Erythroblast (primary cell): ENCODE measurements at regions not wholly inside any gene's neighbourhood (a gene's known extent, or its start where the extent isn't known, plus 50 kb on each side); places are given as distances from the start of the nearest gene placed in this dataset.

Experiments used
- GATA1 ChIP-seq: IDR thresholded peaks from 2 replicates; pipeline ENCODE4 v1.6.1; 2011; ENCODE audit warnings: low read depth, mild to moderate bottlenecking, control low read depth, low read length, moderate library complexity
- POLR2A ChIP-seq: IDR thresholded peaks from 2 replicates; pipeline ENCODE4 v1.6.1; 2011; ENCODE audit warnings: mild to moderate bottlenecking, low read length

DNA sequence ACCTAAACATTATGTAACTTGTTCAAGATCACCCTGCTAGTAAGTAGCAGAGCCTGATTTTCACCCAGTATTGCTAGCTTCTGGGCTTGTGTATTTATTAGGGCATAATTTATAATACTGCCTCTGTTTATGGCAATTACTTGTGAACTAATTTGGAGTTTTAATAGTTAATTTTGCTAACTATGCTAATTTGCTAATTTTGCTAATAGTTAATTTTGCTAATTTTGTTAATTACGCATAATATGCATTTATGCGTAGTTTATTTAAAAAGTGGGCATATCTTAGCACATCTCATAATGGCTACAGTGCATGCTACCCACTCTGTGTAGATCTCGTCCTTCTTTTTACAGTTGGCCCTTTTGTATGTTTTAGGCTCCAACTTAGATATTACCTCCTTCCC, 898.1 kb upstream of the EPHA5 start:
- no peak for TF ChIP-seq POLR2A
- TF ChIP-seq GATA1, result no peak
